Ovary (tissue), 7 donors: ENCODE measurements at regions not wholly inside any gene's neighbourhood (a gene's known extent, or its start where the extent isn't known, plus 50 kb on each side); places are given as distances from the start of the nearest gene placed in this dataset.

Source experiments
- DNase-seq, 5 donors: peaks; one replicate each; pipeline ENCODE4 v3.0.0-alpha.2; 2019 to 2020
- H3K27ac ChIP-seq, 2 donors: fragments of 200-600 bp; one replicate each; pipeline versions ENCODE4 v1.5.1 to v1.8.0; 2019 to 2022
- H3K27me3 ChIP-seq: fragments of 200-600 bp; one replicate; pipeline ENCODE4 v1.8.0; 2022
- H3K36me3 ChIP-seq: fragments of 200-600 bp; sonication (generic); one replicate; pipeline ENCODE4 v1.5.1; 2019
- H3K4me1 ChIP-seq: one replicate; pipeline ENCODE4 v1.8.1; 2013; ENCODE audit warnings: mild to moderate bottlenecking, moderate library complexity; ENCODE audit not compliant: insufficient read depth
- H3K4me3 ChIP-seq: fragments of 200-600 bp; sonication (generic); one replicate; pipeline ENCODE4 v1.5.1; 2017
- H3K9me3 ChIP-seq, 2 donors: fragments of 200-600 bp in 1 of 2; sonication (generic) in 1 of 2; one replicate each; pipeline versions ENCODE4 v1.5.1 to v1.8.1; 2013 to 2019; ENCODE audit warnings: mild to moderate bottlenecking in 1 of 2, moderate library complexity in 1 of 2
- CTCF ChIP-seq, 3 donors: fragments of 450-650 bp in 2 of 3; fragments of 200-600 bp in 1 of 3; IDR thresholded peaks; one replicate each; pipeline versions ENCODE4 v1.5.1 to v1.8.0; 2016 to 2022; ENCODE audit warnings: antibody characterized with exemption in 3 of 3, mild to moderate bottlenecking in 1 of 3
- EP300 ChIP-seq: sonication (generic); formaldehyde crosslinking; IDR thresholded peaks from one replicate; pipeline ENCODE4 v1.6.1; 2017; ENCODE audit warnings: antibody characterized with exemption
- POLR2A ChIP-seq: fragments of 450-650 bp; IDR thresholded peaks from one replicate; pipeline ENCODE4 v1.6.1; 2017; ENCODE audit warnings: antibody characterized with exemption, mild to moderate bottlenecking, moderate library complexity
- WGBS, 3 donors: extraction: QIAGEN DNeasy Blood & Tissue Kit in 1 of 3; methylation state at CpG; one replicate each; pipeline versions ENCODE4 v1.1.5 to v1.1.7; 2013 to 2017; 5-methylcytosine and 5-hydroxymethylcytosine counted together
- intact Hi-C, 4 donors: fragments of 100-400 bp; cut with DNase I; formaldehyde crosslinking; loops; one replicate each; pipeline versions ENCODE4 v1.11.0 to v1.15.1; 2022 to 2023
- donor health status: DM: no; HTN: no; CAD: no; lungs with moderate emphysema.
- donor health status: DM: no; HTN: no; CAD: no.
- donor health status: Bipolar disorder and iron deficiency.
- donor health status: DM: no; HTN: no; CAD: no.
- donor health status: DM: yes; HTN: yes; CAD: no.

DNA sequence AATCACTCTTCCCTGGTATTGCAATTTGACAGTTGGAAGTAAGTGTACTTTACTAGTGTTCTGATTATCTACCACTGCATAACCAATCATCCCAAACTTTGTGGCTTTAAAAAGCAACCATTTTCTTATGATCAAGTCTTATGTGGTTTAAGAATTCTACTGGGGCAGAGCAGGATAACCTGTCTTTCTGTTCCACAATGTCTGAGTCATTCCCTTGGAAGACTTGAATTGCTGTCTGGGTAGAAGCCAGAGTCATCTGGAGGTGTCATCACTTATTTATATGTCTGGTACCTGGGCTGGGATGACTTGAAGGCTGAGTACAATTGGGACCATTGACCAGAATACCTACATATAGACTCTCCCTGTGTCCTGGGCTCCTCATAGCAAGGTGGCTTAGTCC is 644.3 kb downstream of the HDGFL1 start:
- TF ChIP-seq EP300: no peak
- TF ChIP-seq POLR2A: no peak
- no peak for TF ChIP-seq CTCF (IDR thresholded peaks at IDR 0.05)
- H3K4me1 ChIP-seq: no peaks in the 10 kb centered on the region
- H3K27ac ChIP-seq: no peak overlapping the region
- intact Hi-C loops: no loop called here
- H3K9me3 ChIP-seq: no peaks in the 10 kb centered on the region
- no peak overlapping the region for H3K4me3 ChIP-seq
- no peaks in the 10 kb centered on the region for H3K27me3 ChIP-seq
- no peak for DNase-seq
- no peaks in the 10 kb centered on the region for H3K36me3 ChIP-seq

- Histone ChIP-seq H3K4me1 (no peaks in the 10 kb centered on the region), H3K36me3 (no peaks in the 10 kb centered on the region), H3K9me3 (no peaks in the 10 kb centered on the region), H3K4me3 (no peak overlapping the region), H3K27ac (no peak overlapping the region), H3K27me3 (no peaks in the 10 kb centered on the region)
- intact Hi-C loops: no loop called here
- 7 to 21% (median 9%) methylated on average over 1 of the region's 1 CpG for WGBS, 3 donors
- TF ChIP-seq POLR2A: no peak
- no peak for DNase-seq
These were observed 649.4 kb downstream of the HDGFL1 start for GRCh38 chr6:23218751-23219150.

DNA sequence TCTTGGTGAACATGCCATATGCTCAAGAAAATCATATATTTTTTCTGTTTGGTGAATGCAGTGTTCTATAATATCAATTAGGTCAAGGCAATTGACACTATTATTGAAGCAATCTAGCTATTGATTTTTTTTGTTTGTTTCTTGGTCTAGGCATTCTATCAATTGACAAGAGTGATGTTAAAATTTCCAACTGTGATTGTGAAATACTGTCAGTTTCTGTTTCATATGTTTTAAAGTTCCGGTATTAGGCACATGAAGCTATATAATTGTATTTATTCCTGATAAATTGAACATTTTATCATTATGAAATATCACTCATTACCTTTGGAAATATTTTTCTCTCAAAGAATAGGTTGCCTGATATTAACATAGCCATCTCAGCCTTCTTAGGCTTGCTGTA is 653.4 kb downstream of the HDGFL1 start:
- Histone ChIP-seq H3K9me3 (no peaks in the 10 kb centered on the region), H3K4me3 (no peak overlapping the region), H3K4me1 (no peaks in the 10 kb centered on the region), H3K36me3 (no peaks in the 10 kb centered on the region), H3K27me3 (no peaks in the 10 kb centered on the region), H3K27ac (no peak overlapping the region)
- no peak for DNase-seq
- TF ChIP-seq CTCF (IDR thresholded peaks at IDR 0.05) (no peak), EP300 (no peak), POLR2A (no peak)
- 0 to 95% (median 2%) methylated on average over 1 of the region's 1 CpG for WGBS, 3 donors
- intact Hi-C loops: no loop called here

DNA sequence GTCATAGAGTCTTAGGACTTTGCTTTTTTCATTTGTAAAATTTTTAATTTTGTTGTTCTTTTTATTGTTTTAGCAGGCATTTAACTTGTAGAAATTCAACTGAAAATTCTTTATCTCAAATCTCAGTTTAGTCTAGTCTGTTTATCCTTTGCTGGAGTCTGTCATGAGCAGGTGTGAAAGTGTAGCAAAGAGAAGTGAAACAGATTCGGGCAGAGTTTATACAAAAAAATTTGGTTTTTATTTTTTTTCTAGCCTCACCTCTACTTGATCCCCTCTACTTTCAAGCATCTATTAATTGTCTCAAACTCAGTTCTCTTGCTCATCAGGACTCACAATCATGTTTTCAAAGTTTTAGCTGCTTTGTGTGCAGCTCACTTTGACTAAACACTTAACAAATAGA is 655.2 kb downstream of the HDGFL1 start:
- intact Hi-C loops: no loop called here
- Histone ChIP-seq H3K4me3 (no peak overlapping the region), H3K36me3 (no peaks in the 10 kb centered on the region), H3K27me3 (no peaks in the 10 kb centered on the region), H3K27ac (no peak overlapping the region), H3K4me1 (no peaks in the 10 kb centered on the region), H3K9me3 (no peaks in the 10 kb centered on the region)
- DNase-seq: no peak
- WGBS, 3 donors: 75 to 85% (median 82%) methylated on average over 1 of the region's 1 CpG
- TF ChIP-seq CTCF (IDR thresholded peaks at IDR 0.05) (no peak), EP300 (no peak), POLR2A (no peak)

GRCh38 chr6:23228439-23229024 is 659.2 kb downstream of the HDGFL1 start:
- no peaks in the 10 kb centered on the region for H3K27me3 ChIP-seq
- intact Hi-C loops: no loop called here
- whole genome bisulfite sequencing, 3 donors: 89 to 91% (median 90%) methylated on average over 11 of the region's 11 CpGs
- H3K27ac ChIP-seq: no peak overlapping the region
- no peak for TF ChIP-seq CTCF (IDR thresholded peaks at IDR 0.05)
- TF ChIP-seq EP300: no peak
- TF ChIP-seq POLR2A: no peak
- no peaks in the 10 kb centered on the region for H3K4me1 ChIP-seq
- no peak for DNase-seq
- H3K9me3 ChIP-seq: no peaks in the 10 kb centered on the region
- H3K36me3 ChIP-seq: no peaks in the 10 kb centered on the region
- H3K4me3 ChIP-seq: no peak overlapping the region
